Stimulated activated CD8-positive, alpha-beta memory T cell treated with anti-CD3 and anti-CD28 coated beads, Interleukin-15, amount 100 ng/mL, for 4 hours (primary cell): ENCODE measurements at regions not wholly inside any gene's neighbourhood (a gene's known extent, or its start where the extent isn't known, plus 50 kb on each side); places are given as distances from the start of the nearest gene placed in this dataset.

ENCODE experiments used
- DNase-seq, 2 donors: peaks; one replicate each; pipeline ENCODE4 v3.0.0-alpha.2; 2020; ENCODE audit warnings: low read depth in 2 of 2

GRCh38 chr18:10057894-10058791 lies 144.3 kb downstream of the VAPA start:
- DNase-seq = no peak

DNA sequence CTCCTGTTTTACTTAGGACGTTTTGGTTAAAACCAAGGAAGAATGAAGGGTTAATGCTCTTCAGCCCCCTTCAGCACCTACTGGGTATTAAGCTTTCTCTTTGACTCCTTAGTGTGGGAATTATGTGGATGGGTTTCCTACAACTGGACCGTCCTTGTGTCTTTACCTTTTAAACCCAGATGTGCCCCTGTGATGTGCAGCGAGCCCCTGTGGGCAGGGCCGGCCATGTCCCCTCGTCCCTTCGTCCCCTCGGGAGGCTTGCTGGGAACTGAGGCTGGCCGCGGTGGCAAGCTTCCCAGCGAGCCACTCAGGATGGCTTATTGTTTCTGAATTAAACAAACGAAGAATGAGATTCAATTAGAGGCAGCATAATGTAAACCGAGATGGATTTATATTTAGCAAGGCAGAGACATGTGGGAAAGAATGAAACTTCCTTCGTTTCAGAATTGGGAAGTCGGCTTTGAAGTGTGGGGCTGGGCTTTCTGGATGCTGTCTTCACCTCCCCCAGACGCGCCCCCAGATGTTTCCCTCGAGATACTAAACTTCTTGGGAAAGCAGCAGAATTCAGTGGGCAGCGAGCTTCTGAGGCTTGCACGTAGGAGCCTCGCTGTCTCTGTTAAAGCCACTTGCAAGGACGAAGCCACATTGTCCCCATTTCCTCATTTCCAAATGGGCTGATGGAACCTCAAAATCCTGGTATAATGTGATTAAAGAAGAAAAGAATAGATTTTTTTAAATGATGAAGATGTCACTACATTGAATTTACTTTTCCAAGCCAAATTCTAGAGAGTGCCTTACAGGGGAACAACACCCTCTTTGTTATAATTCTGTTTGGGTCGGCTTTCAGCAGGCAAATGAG lies 146.0 kb downstream of the VAPA start:
- no peak for DNase-seq

- DNase-seq = no peak
Observed at GRCh38 chr18:10060469-10060782, 146.6 kb downstream of the VAPA start.

- no peak for DNase-seq
Observed at GRCh38 chr18:10060841-10061240, 147.0 kb downstream of the VAPA start.

- DNase-seq = no peak
Observed at GRCh38 chr18:10061566-10062140, 147.8 kb downstream of the VAPA start.

DNA sequence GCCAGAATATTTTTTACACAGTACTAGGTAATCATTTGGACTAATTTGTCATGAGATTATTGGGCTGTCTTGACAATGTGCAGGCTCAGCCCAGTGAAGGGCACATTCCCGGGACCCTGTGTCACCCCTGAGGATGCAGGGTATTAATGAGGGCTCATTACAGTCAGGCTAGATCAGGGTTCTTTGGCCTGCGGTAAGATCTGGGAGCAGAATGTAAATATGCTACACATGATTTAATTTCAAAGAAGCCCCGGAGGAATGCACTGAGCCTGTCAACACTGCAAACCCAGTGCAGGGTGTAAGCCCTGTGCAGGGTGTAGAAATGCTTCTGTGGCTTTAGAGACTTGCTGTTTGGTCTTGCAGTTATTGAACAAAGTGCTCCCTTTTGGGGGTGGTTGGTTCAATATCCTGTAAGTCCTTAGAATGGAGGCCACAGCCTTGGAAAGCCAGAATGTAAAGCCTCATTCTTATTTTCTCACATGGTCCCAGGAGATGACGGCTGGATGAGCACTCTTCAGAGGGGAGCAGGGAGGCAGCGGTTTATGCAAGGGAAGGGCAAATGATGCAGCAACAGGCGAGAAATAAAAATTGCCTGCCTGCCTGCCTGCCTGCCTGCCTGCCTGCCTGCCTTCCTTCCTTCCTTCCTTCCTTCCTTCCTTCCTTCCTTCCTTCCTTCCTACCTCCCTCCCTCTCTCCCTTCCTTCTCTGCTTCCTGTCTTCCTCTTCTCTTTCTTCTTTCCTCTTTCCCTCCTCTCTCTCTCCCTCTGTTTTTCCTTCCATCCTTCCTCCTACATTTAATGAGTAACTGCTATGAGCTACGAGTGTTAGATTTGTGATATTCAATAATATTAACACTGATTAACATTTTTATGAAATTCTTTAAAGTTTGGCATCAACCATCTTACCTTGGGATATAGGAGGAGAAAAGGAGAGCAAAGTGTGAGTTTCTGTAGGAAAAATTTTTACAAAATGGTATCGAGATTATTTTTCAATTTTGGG lies 148.8 kb downstream of the VAPA start:
- no peak for DNase-seq

DNA sequence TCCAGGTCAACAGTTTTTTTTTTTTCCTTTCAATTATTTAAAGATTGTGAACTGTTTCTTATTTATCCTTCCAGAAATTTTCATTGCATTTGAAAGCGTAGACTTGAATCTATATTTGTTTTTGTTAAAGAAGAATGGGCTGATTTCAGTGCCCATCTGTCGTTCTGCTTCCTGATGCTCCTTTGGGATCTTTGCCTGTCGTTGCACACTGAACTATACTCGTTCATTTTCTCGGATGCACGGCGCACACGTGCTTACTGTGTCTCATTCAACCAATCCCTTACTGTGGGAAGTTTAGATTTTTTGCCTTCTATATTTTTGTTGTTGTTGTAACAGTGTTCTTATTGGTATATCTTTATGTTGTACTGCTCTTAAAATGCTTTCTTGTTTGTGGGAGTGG lies 149.7 kb downstream of the VAPA start:
- no peak for DNase-seq

GRCh38 chr18:10064267-10064666 lies 150.5 kb downstream of the VAPA start:
- no peak for DNase-seq

- no peak for DNase-seq
Observed at GRCh38 chr18:10065296-10065695, 151.5 kb downstream of the VAPA start.

DNA sequence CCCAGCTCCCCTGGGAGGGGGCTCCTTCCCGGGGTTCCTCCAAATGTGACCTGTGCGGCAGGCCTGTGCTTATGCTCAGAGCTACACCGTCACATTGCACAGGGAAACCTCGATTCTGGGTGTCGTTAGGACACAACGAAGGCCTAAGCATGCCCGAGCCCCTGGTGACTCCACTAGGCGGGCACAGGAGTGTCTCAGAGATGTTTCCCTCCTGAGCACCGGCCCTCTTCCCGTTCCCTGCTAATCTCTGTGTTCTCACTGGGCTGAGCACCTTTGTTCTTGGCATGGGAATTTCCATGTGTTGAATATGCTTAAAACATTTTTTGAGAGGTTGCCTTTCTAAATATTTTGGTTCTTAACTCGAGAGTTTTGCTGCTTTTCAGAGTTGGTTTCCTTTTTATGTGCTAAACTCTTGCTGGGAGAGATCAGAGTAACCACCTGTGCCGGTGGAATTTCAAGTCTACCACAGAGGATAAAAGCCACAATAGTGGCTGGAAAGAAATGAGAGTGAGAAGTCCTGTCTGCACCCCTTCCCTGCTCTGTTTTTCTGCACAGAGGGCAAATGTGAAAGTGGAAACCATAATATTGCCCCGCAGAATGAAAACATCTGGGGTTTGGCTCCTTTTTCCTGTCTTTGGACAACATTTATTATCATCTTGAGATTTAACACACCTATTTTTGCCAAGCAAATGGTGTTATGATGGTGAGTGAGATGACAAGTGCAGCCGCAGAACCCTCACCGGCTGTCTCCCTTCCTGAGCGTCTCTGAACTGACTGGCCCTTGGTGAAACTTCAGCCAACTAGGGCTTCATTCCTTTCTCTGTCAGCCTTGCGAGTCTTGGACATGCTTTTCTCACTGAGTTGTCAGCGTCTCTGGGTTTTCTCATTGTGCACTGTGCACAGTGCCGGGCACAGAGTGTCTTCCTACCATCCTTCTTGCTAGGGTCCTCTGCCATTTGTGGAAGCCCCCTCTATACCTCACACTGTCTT lies 154.1 kb downstream of the VAPA start:
- DNase-seq = no peak

DNA sequence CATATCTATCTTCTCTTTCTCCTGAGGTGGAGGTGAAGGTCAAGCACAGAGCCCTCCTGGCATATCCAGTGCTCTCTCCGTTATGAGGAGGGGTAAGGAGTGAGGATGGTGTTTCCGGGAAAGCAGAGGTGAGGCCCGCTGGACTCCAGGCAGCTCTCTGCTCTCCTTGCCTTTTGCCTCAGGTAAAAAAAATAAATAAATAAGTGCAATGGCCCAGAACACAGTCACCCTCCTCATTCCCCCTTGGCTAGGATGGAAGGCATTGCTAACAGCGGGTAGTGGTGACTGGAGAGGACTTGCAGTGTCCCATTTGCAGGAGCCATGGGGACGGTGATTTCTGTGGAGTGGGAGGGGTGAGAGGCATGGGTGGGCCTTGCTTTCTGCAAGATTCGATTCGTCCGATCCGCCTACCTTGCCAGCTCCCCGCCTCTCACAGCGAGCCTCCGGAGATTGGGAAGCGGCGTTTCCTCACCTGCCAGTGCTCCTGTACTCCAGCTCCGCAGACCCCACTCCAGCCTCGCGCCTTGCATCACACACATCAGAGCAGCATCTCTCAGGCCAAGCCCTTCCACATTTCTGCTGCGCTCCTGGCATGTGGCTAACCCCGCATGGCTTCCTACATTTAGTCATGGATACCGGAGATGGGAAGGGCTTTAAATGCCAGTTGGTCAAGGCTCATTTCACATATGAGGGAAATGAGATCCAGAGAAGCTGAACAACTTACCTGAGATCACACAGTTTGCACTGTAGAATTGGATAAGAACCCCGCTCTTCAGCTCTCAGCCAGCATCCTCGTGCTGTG lies 155.2 kb downstream of the VAPA start:
- DNase-seq = no peak

GRCh38 chr18:10070561-10071000 lies 156.8 kb downstream of the VAPA start:
- no peak for DNase-seq

- DNase-seq = no peak
Observed at GRCh38 chr18:10072671-10073175, 158.9 kb downstream of the VAPA start.

- no peak for DNase-seq
Observed at GRCh38 chr18:10074110-10074509, 160.3 kb downstream of the VAPA start.

- no peak for DNase-seq
Observed at GRCh38 chr18:10074728-10075127, 160.9 kb downstream of the VAPA start.

DNA sequence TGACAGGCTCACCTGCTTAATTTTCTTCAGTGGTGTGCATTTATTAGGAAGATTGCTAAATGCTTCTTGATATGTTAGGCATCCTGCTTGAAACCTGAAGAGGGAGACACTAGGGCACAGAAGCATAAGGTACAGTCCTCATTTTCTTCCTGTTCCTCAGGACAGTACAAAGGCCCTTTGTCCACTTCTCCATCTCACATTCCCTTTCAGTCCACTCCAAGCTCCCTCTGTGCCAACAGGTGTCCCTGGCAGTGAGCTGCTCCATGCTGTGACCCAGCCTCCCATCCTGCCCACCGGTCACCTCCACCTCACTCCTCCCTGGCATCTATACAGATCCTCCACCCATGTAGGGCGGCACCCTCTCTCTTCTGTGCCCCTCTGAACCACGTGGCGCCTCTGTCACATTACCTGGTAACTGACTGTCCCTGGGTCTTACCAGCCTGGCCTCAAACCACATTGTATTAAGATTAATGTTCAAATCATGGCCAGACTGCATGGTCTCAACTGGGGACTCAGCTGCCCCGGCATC lies 162.8 kb downstream of the VAPA start:
- DNase-seq = no peak

- no peak for DNase-seq
Observed at GRCh38 chr18:10077986-10078385, 164.2 kb downstream of the VAPA start.

DNA sequence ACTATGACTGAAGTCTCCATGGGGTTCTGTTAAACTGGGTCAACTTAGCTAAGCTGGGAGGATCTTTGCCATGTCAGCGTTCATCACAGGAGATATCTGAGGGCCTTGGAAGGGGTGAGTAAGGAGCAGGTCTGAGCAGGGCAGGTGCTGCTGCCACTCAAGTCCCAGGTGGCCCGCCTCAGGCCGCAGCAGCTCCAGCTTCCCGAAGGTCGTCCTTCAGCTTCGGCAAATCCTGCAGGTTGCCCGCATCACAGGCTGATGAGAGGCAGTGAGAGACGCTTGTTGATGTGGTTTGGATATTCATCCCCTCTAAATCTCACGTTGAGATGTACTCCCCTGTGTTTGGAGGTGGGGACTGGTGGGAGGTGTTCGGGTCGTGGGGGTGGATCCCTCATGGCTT lies 166.6 kb downstream of the VAPA start:
- DNase-seq = no peak

GRCh38 chr18:10081492-10081891 lies 167.7 kb downstream of the VAPA start:
- DNase-seq = no peak
